ENCODE measurements at regions not wholly inside any gene's neighbourhood (a gene's known extent, or its start where the extent isn't known, plus 50 kb on each side); places are given as distances from the start of the nearest gene placed in this dataset.
A peak's percentile ranks its signal among the peaks of the same experiment; 100 is the strongest.
"Not testable (repeated sequence)": the region's sequence is repeated elsewhere in the genome, so short reads cannot be mapped to it uniquely, and the experiment has no call there.

- no peak for TF ChIP-seq CTCF (IDR thresholded peaks at IDR 0.05)
- DNase-seq (ENCODE audit: low spot score), result no peak
- peak overlapping the region in 1 of 2 donors; percentile 66 for H3K27ac ChIP-seq
- H3K4me3 ChIP-seq, result no peak overlapping the region
These were observed 112.0 kb upstream of the SLC7A14 start for GRCh38 chr3:170697908-170698307.

GRCh38 chr3:170697131-170697530, 111.3 kb upstream of the SLC7A14 start:
- H3K4me3 ChIP-seq, result no peak overlapping the region
- H3K27ac ChIP-seq, result no peak overlapping the region
- DNase-seq (ENCODE audit: low spot score), result no peak
- no peak for TF ChIP-seq CTCF (IDR thresholded peaks at IDR 0.05)

- H3K27ac ChIP-seq, result no peak overlapping the region
- TF ChIP-seq CTCF (IDR thresholded peaks at IDR 0.05), result no peak
- no peak overlapping the region for H3K4me3 ChIP-seq
- DNase-seq (ENCODE audit: low spot score), result no peak
These were observed 109.7 kb upstream of the SLC7A14 start for GRCh38 chr3:170695486-170696064.

- no peak overlapping the region for H3K4me3 ChIP-seq
- no peak overlapping the region for H3K27ac ChIP-seq
- no peak for DNase-seq (ENCODE audit: low spot score)
- TF ChIP-seq CTCF (IDR thresholded peaks at IDR 0.05), result no peak
These were observed 106.8 kb upstream of the SLC7A14 start for GRCh38 chr3:170692720-170693119.

- H3K27ac ChIP-seq, result peak overlapping the region in 1 of 2 donors; percentile 14
- no peak overlapping the region for H3K4me3 ChIP-seq
- no peak for DNase-seq (ENCODE audit: low spot score)
- TF ChIP-seq CTCF (IDR thresholded peaks at IDR 0.05), result no peak
These were observed 104.7 kb upstream of the SLC7A14 start for GRCh38 chr3:170690661-170690981.

GRCh38 chr3:170689893-170690660, 104.2 kb upstream of the SLC7A14 start:
- TF ChIP-seq CTCF (IDR thresholded peaks at IDR 0.05), result no peak
- no peak for DNase-seq (ENCODE audit: low spot score)
- no peak overlapping the region for H3K4me3 ChIP-seq
- H3K27ac ChIP-seq, result peak overlapping the region in 1 of 2 donors; percentile 66

GRCh38 chr3:170689296-170689829, 103.5 kb upstream of the SLC7A14 start:
- Histone ChIP-seq H3K4me3 (no peak overlapping the region), H3K27ac (peak overlapping the region; percentile 7 to 79)
- peak; percentile 79 for DNase-seq (ENCODE audit: low spot score)
- TF ChIP-seq CTCF (IDR thresholded peaks at IDR 0.05), result no peak

- not testable (repeated sequence) for DNase-seq (ENCODE audit: low spot score); H3K4me3 ChIP-seq; H3K27ac ChIP-seq
These were observed 102.3 kb upstream of the SLC7A14 start for GRCh38 chr3:170688222-170688621.

Measured in coronary artery (tissue), 2 donors.